Ascending aorta (tissue), 2 donors: ENCODE measurements at regions not wholly inside any gene's neighbourhood (a gene's known extent, or its start where the extent isn't known, plus 50 kb on each side); places are given as distances from the start of the nearest gene placed in this dataset.

ENCODE experiments used
- DNase-seq, 2 donors: peaks; one replicate each; pipeline ENCODE4 v3.0.0-alpha.2; 2019; ENCODE audit warnings: low spot score in 2 of 2
- H3K27ac ChIP-seq, 2 donors: fragments of 200-600 bp; sonication (generic); one replicate each; pipeline ENCODE4 v1.5.1; 2016 to 2017; ENCODE audit warnings: mild to moderate bottlenecking in 1 of 2
- H3K27me3 ChIP-seq: fragments of 200-600 bp; sonication (generic); one replicate; pipeline ENCODE4 v1.5.1; 2017
- H3K36me3 ChIP-seq, 2 donors: fragments of 200-600 bp; sonication (generic); one replicate each; pipeline ENCODE4 v1.5.1; 2016
- H3K4me1 ChIP-seq, 2 donors: fragments of 200-600 bp; sonication (generic); one replicate each; pipeline ENCODE4 v1.5.1; 2016 to 2017; ENCODE audit warnings: mild to moderate bottlenecking in 1 of 2
- H3K4me3 ChIP-seq, 2 donors: fragments of 200-600 bp; sonication (generic); one replicate each; pipeline ENCODE4 v1.5.1; 2016 to 2017; ENCODE audit warnings: mild to moderate bottlenecking in 1 of 2
- H3K9me3 ChIP-seq, 2 donors: fragments of 200-600 bp; sonication (generic); one replicate each; pipeline ENCODE4 v1.5.1; 2016
- CTCF ChIP-seq, 3 experiments: fragments of 200-600 bp in 2 of 3; fragments of 450-650 bp in 1 of 3; sonication (generic) in 2 of 3; IDR thresholded peaks; one replicate each; pipeline ENCODE4 v1.5.1; 2016 to 2019; ENCODE audit warnings: antibody characterized with exemption in 3 of 3, mild to moderate bottlenecking in 1 of 3, moderate library complexity in 1 of 3
- intact Hi-C: fragments of 100-400 bp; cut with DNase I; formaldehyde crosslinking; loops from one replicate; pipeline ENCODE4 v1.15.1; 2023

DNA sequence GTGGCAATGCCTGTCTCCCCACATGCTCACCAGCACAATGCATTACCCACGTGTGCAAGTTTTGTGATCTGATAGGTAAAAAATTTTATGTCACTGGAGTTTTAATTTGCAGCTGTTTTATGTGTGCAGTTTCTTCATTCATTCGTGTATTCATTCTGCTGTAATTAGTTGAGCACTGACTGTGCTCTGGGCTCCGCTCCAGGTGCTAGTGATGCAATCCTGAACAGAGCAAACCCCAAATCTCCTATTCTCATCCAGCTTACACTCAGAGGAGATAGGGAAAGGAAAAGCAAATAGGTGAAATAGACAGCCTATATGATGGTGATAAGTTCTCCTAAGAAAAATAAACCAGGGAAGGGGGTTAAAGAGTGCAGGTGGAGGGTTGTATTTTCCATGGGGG, 148.4 kb downstream of the TENT4A start:
- H3K27me3 ChIP-seq: no peaks in the 10 kb centered on the region
- no peaks in the 10 kb centered on the region for H3K4me1 ChIP-seq
- no peak for DNase-seq
- H3K9me3 ChIP-seq: peaks cover 0 to 7% of the 10 kb centered on the region in 2 donors
- intact Hi-C loops: no loop called here
- H3K27ac ChIP-seq: no peak overlapping the region
- H3K4me3 ChIP-seq: no peak overlapping the region
- TF ChIP-seq CTCF (IDR thresholded peaks at IDR 0.05): no peak
- no peaks in the 10 kb centered on the region for H3K36me3 ChIP-seq

DNA sequence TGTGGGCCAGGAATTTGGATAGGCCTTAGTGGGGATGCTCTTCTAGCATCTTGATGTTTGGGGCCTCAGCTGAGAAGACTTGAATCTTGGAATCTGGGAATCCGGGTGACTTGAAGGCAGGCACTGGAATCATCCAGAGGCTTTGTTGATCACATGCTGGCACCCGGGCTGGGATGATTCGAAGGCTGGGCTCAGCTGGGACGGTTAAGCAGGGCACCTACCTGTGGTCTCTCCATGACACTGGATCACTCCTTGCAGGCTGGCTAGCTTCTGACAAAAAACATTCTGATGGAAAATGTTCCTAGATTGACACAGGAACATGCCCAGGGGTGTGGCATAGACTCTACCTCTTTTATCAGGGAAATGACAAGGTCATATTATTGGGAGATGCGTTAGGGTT, 149.1 kb downstream of the TENT4A start:
- H3K36me3 ChIP-seq: no peaks in the 10 kb centered on the region
- intact Hi-C loops: no loop called here

DNA sequence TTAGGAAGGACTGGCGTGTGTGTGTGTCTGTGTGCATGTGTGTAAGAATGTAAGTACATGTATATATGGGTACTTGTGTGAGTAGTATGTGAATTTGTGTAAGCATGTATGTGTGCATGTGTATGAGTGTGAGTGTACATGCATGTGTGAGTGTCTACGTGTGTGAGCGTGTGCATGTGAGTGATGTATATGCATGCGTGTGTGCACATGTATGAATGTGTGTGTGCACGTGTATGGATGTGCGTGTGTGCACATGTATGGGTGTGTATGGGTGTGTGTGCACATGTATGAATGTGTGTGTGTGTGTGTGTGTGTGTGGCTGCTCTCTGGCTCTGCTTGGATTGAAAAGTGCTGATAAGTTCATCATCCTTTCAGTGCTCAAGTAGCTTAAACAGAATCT, 154.5 kb downstream of the TENT4A start:
- H3K27me3 ChIP-seq: no peaks in the 10 kb centered on the region
- intact Hi-C loops: no loop called here
- no peak for DNase-seq

More for the DNA sequence above, 149.1 kb downstream of the TENT4A start:
- H3K9me3 ChIP-seq: peaks cover 0 to 7% of the 10 kb centered on the region in 2 donors
- H3K4me3 ChIP-seq: no peak overlapping the region
- H3K4me1 ChIP-seq: no peaks in the 10 kb centered on the region
- no peak for TF ChIP-seq CTCF (IDR thresholded peaks at IDR 0.05)
- no peak overlapping the region for H3K27ac ChIP-seq
- no peaks in the 10 kb centered on the region for H3K27me3 ChIP-seq
- no peak for DNase-seq

DNA sequence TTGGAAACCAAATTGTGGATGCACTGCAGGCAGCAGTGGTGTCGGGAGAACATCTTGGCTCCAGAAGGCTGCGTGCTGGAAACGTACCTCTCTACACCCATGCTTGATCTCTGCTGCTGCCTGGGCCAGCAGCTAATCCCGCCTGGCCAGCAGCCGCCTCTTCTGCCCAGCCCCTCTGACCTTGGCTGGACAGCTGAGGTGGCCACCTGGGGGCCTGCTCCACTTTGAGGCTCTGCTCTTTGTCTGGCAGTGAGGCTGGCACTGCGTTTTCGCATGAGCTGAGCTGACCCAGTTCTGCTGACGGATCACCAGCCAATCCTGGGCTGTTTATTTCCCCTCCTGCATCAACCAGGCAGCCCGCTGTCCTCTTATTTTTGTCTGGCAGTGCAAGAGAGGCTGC, 154.9 kb downstream of the TENT4A start:
- Histone ChIP-seq H3K9me3 (no peaks in the 10 kb centered on the region), H3K36me3 (no peaks in the 10 kb centered on the region), H3K4me1 (no peaks in the 10 kb centered on the region), H3K4me3 (no peak overlapping the region), H3K27ac (no peak overlapping the region), H3K27me3 (no peaks in the 10 kb centered on the region)
- no peak for TF ChIP-seq CTCF (IDR thresholded peaks at IDR 0.05)
- intact Hi-C loops: no loop called here
- DNase-seq: no peak

More for the DNA sequence above, 154.5 kb downstream of the TENT4A start:
- Histone ChIP-seq H3K4me1 (no peaks in the 10 kb centered on the region), H3K36me3 (no peaks in the 10 kb centered on the region), H3K9me3 (no peaks in the 10 kb centered on the region), H3K4me3 (no peak overlapping the region), H3K27ac (no peak overlapping the region)
- TF ChIP-seq CTCF (IDR thresholded peaks at IDR 0.05): no peak

DNA sequence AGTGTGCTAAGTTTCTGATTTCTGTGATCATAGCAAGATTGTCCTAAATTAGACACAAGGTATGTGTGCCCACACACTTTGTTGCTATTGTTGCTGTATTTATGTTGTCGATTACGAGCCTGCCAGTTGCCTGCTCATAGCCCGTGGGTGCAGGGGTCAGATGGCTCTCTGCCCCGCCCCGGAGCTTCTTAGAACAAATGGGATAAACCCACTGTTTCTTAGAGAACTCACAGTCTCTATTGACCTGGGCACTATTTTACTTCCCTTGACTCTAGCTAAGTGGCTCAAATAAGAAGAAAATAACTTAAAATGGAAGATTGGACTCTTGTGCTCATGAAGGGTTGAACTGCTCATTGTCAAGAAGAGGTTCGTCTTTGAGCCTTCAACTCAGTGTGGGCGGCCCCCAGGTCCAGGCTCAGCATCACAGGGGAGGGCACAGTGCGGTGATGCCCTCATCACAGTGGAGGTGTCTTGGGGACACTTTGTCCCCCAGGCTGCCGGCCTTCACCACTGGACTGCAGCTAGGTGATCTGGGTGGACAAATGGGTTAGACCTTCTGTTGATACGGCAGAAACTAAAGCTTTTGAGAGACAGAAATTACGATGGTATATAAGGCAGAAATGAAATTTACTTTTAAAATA, 155.5 kb downstream of the TENT4A start:
- DNase-seq: no peak
- H3K9me3 ChIP-seq: no peaks in the 10 kb centered on the region
- TF ChIP-seq CTCF (IDR thresholded peaks at IDR 0.05): no peak
- H3K27ac ChIP-seq: no peak overlapping the region
- H3K36me3 ChIP-seq: no peaks in the 10 kb centered on the region
- H3K4me1 ChIP-seq: no peaks in the 10 kb centered on the region
- no peak overlapping the region for H3K4me3 ChIP-seq
- H3K27me3 ChIP-seq: no peaks in the 10 kb centered on the region
- intact Hi-C loops: no loop called here

DNA sequence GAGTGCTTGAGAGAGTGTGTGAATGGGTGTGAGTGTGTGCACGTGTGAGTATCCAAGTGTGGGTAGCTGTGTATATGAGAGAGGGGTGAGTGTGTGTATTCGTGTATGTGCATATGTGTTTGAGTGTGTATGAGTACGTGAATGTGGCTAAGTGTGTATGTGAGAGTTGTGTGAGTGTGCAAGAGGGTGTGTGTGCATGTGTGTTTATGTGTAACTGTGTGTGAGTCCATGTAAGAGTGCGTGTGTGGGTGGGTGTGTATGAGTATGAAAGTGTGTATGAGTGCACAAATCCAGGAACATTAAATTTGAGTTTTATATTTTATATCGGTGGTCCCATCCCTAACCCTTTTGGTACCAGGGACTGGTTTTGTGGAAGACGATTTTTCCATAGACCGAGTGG, 156.4 kb downstream of the TENT4A start:
- intact Hi-C loops: no loop called here
- no peaks in the 10 kb centered on the region for H3K4me1 ChIP-seq
- no peak for TF ChIP-seq CTCF (IDR thresholded peaks at IDR 0.05)

More for the DNA sequence above, 156.4 kb downstream of the TENT4A start:
- H3K27ac ChIP-seq: no peak overlapping the region
- DNase-seq: no peak
- H3K36me3 ChIP-seq: no peaks in the 10 kb centered on the region
- H3K9me3 ChIP-seq: no peaks in the 10 kb centered on the region
- H3K4me3 ChIP-seq: no peak overlapping the region
- H3K27me3 ChIP-seq: no peaks in the 10 kb centered on the region
